A673 (cell line): ENCODE measurements at regions not wholly inside any gene's neighbourhood (a gene's known extent, or its start where the extent isn't known, plus 50 kb on each side); places are given as distances from the start of the nearest gene placed in this dataset.

ENCODE experiments used
- EZH2 ChIP-seq: fragments of 200-600 bp; sonication (generic); IDR thresholded peaks from 2 replicates; pipeline ENCODE4 v1.6.1; 2017; ENCODE audit warnings: borderline replicate concordance, low read depth, mild to moderate bottlenecking, mixed read lengths, antibody characterized with exemption, low read length; ENCODE audit not compliant: poor library complexity, severe bottlenecking
- TF ChIP-seq, protein P1 (sequence below): fragments of 300-800, 200-600 bp; sonication (generic); conservative IDR thresholded peaks from 2 replicates; pipeline ENCODE4 v1.5.1; 2017; ENCODE audit warnings: low read depth, mild to moderate bottlenecking, antibody characterized with exemption, low read length, moderate library complexity, mixed read lengths

- TF ChIP-seq, protein P1, sequence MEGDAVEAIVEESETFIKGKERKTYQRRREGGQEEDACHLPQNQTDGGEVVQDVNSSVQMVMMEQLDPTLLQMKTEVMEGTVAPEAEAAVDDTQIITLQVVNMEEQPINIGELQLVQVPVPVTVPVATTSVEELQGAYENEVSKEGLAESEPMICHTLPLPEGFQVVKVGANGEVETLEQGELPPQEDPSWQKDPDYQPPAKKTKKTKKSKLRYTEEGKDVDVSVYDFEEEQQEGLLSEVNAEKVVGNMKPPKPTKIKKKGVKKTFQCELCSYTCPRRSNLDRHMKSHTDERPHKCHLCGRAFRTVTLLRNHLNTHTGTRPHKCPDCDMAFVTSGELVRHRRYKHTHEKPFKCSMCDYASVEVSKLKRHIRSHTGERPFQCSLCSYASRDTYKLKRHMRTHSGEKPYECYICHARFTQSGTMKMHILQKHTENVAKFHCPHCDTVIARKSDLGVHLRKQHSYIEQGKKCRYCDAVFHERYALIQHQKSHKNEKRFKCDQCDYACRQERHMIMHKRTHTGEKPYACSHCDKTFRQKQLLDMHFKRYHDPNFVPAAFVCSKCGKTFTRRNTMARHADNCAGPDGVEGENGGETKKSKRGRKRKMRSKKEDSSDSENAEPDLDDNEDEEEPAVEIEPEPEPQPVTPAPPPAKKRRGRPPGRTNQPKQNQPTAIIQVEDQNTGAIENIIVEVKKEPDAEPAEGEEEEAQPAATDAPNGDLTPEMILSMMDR, result no peak
- no peak for TF ChIP-seq EZH2
Observed at GRCh38 chrX:101993335-101993734, 61.5 kb upstream of the ZMAT1 start.
